ENCODE measurements at regions not wholly inside any gene's neighbourhood (a gene's known extent, or its start where the extent isn't known, plus 50 kb on each side); places are given as distances from the start of the nearest gene placed in this dataset.

DNA sequence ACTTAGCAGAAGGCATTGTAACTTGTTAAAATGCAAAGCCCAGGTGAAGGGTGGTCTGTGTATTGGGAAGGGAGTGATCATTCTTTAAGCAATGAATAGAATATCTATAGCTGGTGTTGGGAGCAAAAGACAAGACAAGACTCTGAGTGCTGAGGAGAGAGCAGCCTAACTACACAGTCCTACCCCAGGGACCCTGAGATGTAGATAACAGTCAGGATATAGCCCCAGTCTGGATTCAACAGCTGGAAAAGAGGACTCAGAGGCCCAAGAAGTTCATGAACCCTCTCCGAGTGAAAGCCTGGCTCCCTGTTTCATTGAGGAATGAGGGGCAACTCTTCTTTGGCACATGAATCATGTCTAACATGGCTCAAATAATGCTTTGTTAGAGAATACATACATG lies 310.7 kb upstream of the SLC14A2 start:
- Histone ChIP-seq H4K20me1 (ENCODE audit: insufficient read depth) (no peaks in the 10 kb centered on the region), H3K27me3 (ENCODE audit: insufficient read depth, low read length) (no peaks in the 10 kb centered on the region), H3K9me2 (ENCODE audit: insufficient read depth) (no peaks in the 10 kb centered on the region), H3K27ac (ENCODE audit: low read depth, low read length) (no peak overlapping the region), H3K9ac (ENCODE audit: low read length) (no peak overlapping the region), H3K9me3 (ENCODE audit: control insufficient read depth in 1 of 2, insufficient read depth in 1 of 2, low read depth in 1 of 2, low read length in 2 of 2) (no peaks in the 10 kb centered on the region), H2AFZ (ENCODE audit: low read depth, low read length, poor library complexity, severe bottlenecking) (no peak overlapping the region), H3K4me1 (ENCODE audit: control insufficient read depth in 1 of 2, insufficient read depth in 2 of 2, low read length in 2 of 2) (no peaks in the 10 kb centered on the region), H3K4me2 (ENCODE audit: low read length) (no peak overlapping the region), H3K4me3 (replicated peaks in 1 of 2; ENCODE audit: low read depth in 1 of 2, low read length in 2 of 2) (no peak overlapping the region), H3K79me2 (ENCODE audit: insufficient read depth, low read length) (no peaks in the 10 kb centered on the region), H3K36me3 (ENCODE audit: control insufficient read depth in 1 of 2, insufficient read depth in 2 of 2, low read length in 2 of 2) (no peaks in the 10 kb centered on the region)
- no TSS peak for BruUV-seq (replicated peaks)
- no peak for TF ChIP-seq POLR2A (IDR thresholded peaks at IDR 0.05; ENCODE audit: borderline replicate concordance, extremely low read depth, insufficient read depth, insufficient read length)
- TF ChIP-seq CBX3 (IDR thresholded peaks at IDR 0.05; ENCODE audit: low read depth): no peak
- TF ChIP-seq YY1 (IDR thresholded peaks at IDR 0.05; ENCODE audit: extremely low read depth, insufficient replicate concordance, low read depth, low read length): no peak
- TF ChIP-seq EZH2phosphoT487 (IDR thresholded peaks at IDR 0.05; ENCODE audit: borderline replicate concordance): no peak
- no peak for TF ChIP-seq ZFX (IDR thresholded peaks at IDR 0.05)
- no peak for TF ChIP-seq ZNF274 (IDR thresholded peaks at IDR 0.05; ENCODE audit: low read depth, low read length)
- TF ChIP-seq, protein P1, sequence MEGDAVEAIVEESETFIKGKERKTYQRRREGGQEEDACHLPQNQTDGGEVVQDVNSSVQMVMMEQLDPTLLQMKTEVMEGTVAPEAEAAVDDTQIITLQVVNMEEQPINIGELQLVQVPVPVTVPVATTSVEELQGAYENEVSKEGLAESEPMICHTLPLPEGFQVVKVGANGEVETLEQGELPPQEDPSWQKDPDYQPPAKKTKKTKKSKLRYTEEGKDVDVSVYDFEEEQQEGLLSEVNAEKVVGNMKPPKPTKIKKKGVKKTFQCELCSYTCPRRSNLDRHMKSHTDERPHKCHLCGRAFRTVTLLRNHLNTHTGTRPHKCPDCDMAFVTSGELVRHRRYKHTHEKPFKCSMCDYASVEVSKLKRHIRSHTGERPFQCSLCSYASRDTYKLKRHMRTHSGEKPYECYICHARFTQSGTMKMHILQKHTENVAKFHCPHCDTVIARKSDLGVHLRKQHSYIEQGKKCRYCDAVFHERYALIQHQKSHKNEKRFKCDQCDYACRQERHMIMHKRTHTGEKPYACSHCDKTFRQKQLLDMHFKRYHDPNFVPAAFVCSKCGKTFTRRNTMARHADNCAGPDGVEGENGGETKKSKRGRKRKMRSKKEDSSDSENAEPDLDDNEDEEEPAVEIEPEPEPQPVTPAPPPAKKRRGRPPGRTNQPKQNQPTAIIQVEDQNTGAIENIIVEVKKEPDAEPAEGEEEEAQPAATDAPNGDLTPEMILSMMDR (IDR thresholded peaks at IDR 0.05 in 2 of 3, conservative IDR thresholded peaks at IDR 0.05 in 1 of 3; ENCODE audit: borderline replicate concordance in 1 of 3, insufficient read depth in 1 of 3, low read depth in 2 of 3, low read length in 2 of 3): no peak
- no peak for TF ChIP-seq SP1 (IDR thresholded peaks at IDR 0.05; ENCODE audit: low read depth)
- TF ChIP-seq JUND (IDR thresholded peaks at IDR 0.05): no peak
- no peak for TF ChIP-seq REST (IDR thresholded peaks at IDR 0.05; ENCODE audit: low read depth)
- TF ChIP-seq RAD21 (IDR thresholded peaks at IDR 0.05; ENCODE audit: low read depth): no peak
- TF ChIP-seq ATF3 (IDR thresholded peaks at IDR 0.05): no peak
- no peak for TF ChIP-seq FOSL1 (IDR thresholded peaks at IDR 0.05; ENCODE audit: low read depth)
- TF ChIP-seq POLR2AphosphoS5 (IDR thresholded peaks at IDR 0.05; ENCODE audit: low read depth, low read length): no peak
- no peak for TF ChIP-seq EZH2 (IDR thresholded peaks at IDR 0.05)
- ChIA-PET POLR2A (no interaction called here), CTCF (no interaction called here), RAD21 (ENCODE audit: low non-redundant PET in 1 of 2, low total read pairs in 2 of 2, uncharacterized antibody in 2 of 2, unreplicated experiment in 2 of 2) (no interaction called here)
- intact Hi-C loops (cut with micrococcal nuclease): no loop called here
- ATAC-seq (no peak), DNase-seq (ENCODE audit: low read depth, low spot score) (no peak)
